ENCODE measurements at regions not wholly inside any gene's neighbourhood (a gene's known extent, or its start where the extent isn't known, plus 50 kb on each side); places are given as distances from the start of the nearest gene placed in this dataset.

DNA sequence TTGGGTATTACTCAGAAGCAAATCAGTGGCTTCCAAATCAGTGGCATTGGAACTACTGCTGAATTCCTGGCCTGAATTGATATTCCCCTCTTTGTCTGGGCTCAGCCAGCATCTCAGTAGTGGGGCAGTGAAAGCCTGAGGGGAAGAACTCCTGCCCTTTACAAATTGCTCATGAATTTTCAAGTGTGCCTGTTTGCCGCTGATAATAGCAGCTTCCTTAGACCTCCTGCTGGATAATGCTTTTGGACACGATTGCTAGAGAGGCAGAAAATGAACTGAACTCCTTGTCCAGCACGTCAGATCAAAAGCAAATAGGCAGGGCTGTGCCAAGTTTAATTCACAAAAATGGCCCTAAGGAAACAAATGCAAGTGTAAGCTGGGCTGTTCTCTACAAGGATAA is 91.3 kb upstream of the GZMB start:
- Histone ChIP-seq H3K4me3 (ENCODE audit: low read depth, low read length) (no peak overlapping the region), H3K36me3 (ENCODE audit: control insufficient read depth, insufficient read depth, low read length) (no peaks in the 10 kb centered on the region), H3K27me3 (ENCODE audit: control insufficient read depth, insufficient read depth, low read length) (no peaks in the 10 kb centered on the region)
- TF ChIP-seq, protein P1, sequence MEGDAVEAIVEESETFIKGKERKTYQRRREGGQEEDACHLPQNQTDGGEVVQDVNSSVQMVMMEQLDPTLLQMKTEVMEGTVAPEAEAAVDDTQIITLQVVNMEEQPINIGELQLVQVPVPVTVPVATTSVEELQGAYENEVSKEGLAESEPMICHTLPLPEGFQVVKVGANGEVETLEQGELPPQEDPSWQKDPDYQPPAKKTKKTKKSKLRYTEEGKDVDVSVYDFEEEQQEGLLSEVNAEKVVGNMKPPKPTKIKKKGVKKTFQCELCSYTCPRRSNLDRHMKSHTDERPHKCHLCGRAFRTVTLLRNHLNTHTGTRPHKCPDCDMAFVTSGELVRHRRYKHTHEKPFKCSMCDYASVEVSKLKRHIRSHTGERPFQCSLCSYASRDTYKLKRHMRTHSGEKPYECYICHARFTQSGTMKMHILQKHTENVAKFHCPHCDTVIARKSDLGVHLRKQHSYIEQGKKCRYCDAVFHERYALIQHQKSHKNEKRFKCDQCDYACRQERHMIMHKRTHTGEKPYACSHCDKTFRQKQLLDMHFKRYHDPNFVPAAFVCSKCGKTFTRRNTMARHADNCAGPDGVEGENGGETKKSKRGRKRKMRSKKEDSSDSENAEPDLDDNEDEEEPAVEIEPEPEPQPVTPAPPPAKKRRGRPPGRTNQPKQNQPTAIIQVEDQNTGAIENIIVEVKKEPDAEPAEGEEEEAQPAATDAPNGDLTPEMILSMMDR (IDR thresholded peaks at IDR 0.05; ENCODE audit: insufficient read depth, low read depth, low read length), result no peak
- ChIA-PET CTCF (interaction anchor here (0.7 to 2.6 kb wide), 2 partner anchors 15 to 501 kb away, joined by 3 to 10 read pairs; no protein-coding TSS in a partner anchor), POLR2A (no interaction called here)
- DNase-seq (ENCODE audit: low read depth), result no peak

DNA sequence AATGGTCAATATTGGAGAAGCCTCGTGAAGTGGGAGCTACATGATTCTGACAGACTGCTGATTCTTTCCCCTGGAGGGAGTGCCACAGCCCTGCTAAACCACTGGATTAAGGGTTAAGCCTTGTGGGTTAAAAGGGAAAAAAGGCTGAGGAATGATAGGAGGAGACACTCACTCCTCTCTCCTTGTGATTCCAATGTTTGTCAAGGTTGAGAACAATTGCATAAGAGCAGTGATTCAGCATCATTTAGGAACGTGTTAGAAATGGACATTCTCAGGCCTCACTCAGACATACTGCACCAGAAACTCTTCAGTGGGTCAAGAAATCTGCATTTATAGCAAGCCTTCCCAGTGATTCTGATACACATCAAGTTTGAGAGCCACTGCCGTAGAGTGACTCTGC is 87.8 kb upstream of the GZMB start:
- no peak for DNase-seq (ENCODE audit: low read depth)
- H3K4me3 ChIP-seq (ENCODE audit: low read depth, low read length), result no peak overlapping the region
- H3K36me3 ChIP-seq (ENCODE audit: control insufficient read depth, insufficient read depth, low read length), result no peaks in the 10 kb centered on the region
- ChIA-PET CTCF (interaction anchor here (1.1 to 3.6 kb wide), 2 partner anchors 11 to 12 kb away, joined by 3 to 16 read pairs; no protein-coding TSS in a partner anchor), POLR2A (no interaction called here)
- TF ChIP-seq, protein P1 (IDR thresholded peaks at IDR 0.05; ENCODE audit: insufficient read depth, low read depth, low read length), result no peak
- H3K27me3 ChIP-seq (ENCODE audit: control insufficient read depth, insufficient read depth, low read length), result no peaks in the 10 kb centered on the region

DNA sequence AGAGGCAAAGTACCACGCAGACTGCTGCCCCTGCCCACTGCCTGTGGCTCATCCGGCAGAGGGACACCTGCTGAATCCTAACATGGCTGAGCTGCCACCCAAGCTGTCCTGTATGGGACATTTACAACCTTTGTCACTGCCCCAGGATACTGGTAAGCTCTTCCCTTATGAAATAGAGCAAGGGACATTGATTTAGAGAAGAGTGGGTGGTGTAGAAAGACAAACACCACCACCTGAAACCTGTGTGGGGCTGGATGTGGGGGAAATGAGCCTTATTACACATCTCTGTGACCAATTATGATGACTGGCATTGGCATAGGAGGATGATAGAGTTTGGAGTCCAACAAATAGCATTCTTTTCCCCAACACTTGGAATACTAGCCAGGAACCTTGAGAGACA is 81.2 kb upstream of the GZMB start:
- POLR2A ChIA-PET, result no interaction called here
- CTCF ChIA-PET, result interaction anchor here (1.1 to 1.5 kb wide), 3 partner anchors 418 to 697 kb away, joined by 3 to 7 read pairs (median 3); no protein-coding TSS in a partner anchor
- no peak for DNase-seq (ENCODE audit: low read depth)
- TF ChIP-seq, protein P1 (IDR thresholded peaks at IDR 0.05; ENCODE audit: insufficient read depth, low read depth, low read length), result no peak
- Histone ChIP-seq H3K36me3 (ENCODE audit: control insufficient read depth, insufficient read depth, low read length) (no peaks in the 10 kb centered on the region), H3K27me3 (ENCODE audit: control insufficient read depth, insufficient read depth, low read length) (no peaks in the 10 kb centered on the region), H3K4me3 (ENCODE audit: low read depth, low read length) (no peak overlapping the region)

DNA sequence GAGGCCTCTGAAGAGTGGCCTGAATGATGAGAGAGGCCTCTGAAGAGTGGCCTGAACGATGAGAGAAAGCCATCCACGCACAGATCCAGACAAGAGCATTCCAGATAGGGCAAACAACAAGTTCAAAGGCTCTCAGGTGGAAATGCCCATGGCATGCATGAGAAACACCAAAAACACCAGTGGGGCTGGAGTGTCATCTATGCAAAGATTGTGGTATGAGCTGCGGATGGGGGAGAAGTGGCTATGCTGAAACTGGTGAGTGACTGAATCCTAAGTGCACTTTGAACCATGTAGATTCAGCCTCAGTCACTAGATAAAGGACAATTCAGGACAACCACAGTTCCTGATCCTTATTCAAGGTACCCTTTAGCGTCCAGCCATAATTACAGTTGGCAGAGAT is 79.4 kb upstream of the GZMB start:
- TF ChIP-seq, protein P1 (IDR thresholded peaks at IDR 0.05; ENCODE audit: insufficient read depth, low read depth, low read length), result no peak
- Histone ChIP-seq H3K36me3 (ENCODE audit: control insufficient read depth, insufficient read depth, low read length) (no peaks in the 10 kb centered on the region), H3K27me3 (ENCODE audit: control insufficient read depth, insufficient read depth, low read length) (no peaks in the 10 kb centered on the region), H3K4me3 (ENCODE audit: low read depth, low read length) (no peak overlapping the region)
- ChIA-PET POLR2A (no interaction called here), CTCF (no interaction called here)
- no peak for DNase-seq (ENCODE audit: low read depth)

DNA sequence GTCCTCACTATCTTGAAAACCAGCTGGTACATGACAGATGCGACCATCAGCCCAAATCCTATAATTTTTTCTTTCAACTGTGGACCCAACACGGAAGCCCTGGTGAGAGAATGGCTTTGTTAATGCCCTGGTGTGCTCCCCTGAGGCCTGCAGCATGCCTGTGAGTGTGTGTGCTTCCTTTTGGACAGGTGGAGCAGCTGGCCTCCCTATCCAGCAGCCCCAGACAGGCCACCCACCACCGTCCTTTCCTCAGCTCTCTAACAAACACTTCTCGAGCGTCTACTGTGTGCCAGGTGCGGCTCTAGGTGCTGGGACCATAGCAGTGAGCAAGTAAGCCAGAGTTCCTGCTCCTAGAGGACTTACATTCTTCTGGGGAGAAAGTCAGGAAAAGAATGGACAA is 78.9 kb upstream of the GZMB start:
- CTCF ChIA-PET, result interaction anchor here (1.2 kb wide), 1 partner anchor 14 kb away, joined by 3 read pairs; no protein-coding TSS in a partner anchor
- no peaks in the 10 kb centered on the region for H3K36me3 ChIP-seq (ENCODE audit: control insufficient read depth, insufficient read depth, low read length)
- TF ChIP-seq, protein P1 (IDR thresholded peaks at IDR 0.05; ENCODE audit: insufficient read depth, low read depth, low read length), result no peak
- POLR2A ChIA-PET, result no interaction called here
- no peak overlapping the region for H3K4me3 ChIP-seq (ENCODE audit: low read depth, low read length)
- H3K27me3 ChIP-seq (ENCODE audit: control insufficient read depth, insufficient read depth, low read length), result no peaks in the 10 kb centered on the region
- no peak for DNase-seq (ENCODE audit: low read depth)
